WTC11 (cell line): ENCODE measurements at regions not wholly inside any gene's neighbourhood (a gene's known extent, or its start where the extent isn't known, plus 50 kb on each side); places are given as distances from the start of the nearest gene placed in this dataset.
A peak's percentile ranks its signal among the peaks of the same experiment; 100 is the strongest.

Source experiments
- ATAC-seq: fragments of 200-7000 bp; cut with Tn5 transposase; 2 replicates; pipeline ENCODE4 v1.10.0; 2021; ENCODE audit warnings: mild to moderate bottlenecking, moderate library complexity
- CTCF ChIA-PET: fragments of 300-600 bp; sonication (Branson Sonifier 250); formaldehyde crosslinking; loops from one replicate; lab custom pipeline; 2021; ENCODE audit warnings: antibody characterized with exemption; lab: Charles Lee
- POLR2A ChIA-PET: fragments of 350-600 bp; sonication (Branson Sonifier 250); formaldehyde crosslinking; loops from one replicate; lab custom pipeline; 2021; ENCODE audit warnings: antibody characterized with exemption; lab: Charles Lee
- DNase-seq: peaks from one replicate; pipeline ENCODE4 v3.0.0; 2021; ENCODE audit warnings: low spot score
- H3K27ac Mint-ChIP-seq: 2 replicates; pipeline ENCODE4 v1.8.0; 2021; ENCODE audit warnings: mixed read lengths
- H3K27me3 Mint-ChIP-seq: 2 replicates; pipeline ENCODE4 v1.8.0; 2021; ENCODE audit warnings: low read depth, mild to moderate bottlenecking, moderate library complexity, mixed read lengths
- H3K36me3 Mint-ChIP-seq: 2 replicates; pipeline ENCODE4 v1.8.0; 2021; ENCODE audit warnings: mixed read lengths
- H3K4me1 Mint-ChIP-seq: 2 replicates; pipeline ENCODE4 v1.8.0; 2022; ENCODE audit warnings: mixed read lengths
- H3K4me3 Mint-ChIP-seq: 2 replicates; pipeline ENCODE4 v1.8.0; 2021; ENCODE audit warnings: mild to moderate bottlenecking, moderate library complexity, mixed read lengths
- H3K9me3 Mint-ChIP-seq: 2 replicates; pipeline ENCODE4 v1.8.0; 2021; ENCODE audit warnings: mixed read lengths
- AR ChIP-seq: fragments of 250-450 bp; sonication (Bioruptor Pico); IDR thresholded peaks from 2 replicates; pipeline ENCODE4 v1.9.0; 2021; ENCODE audit warnings: mild to moderate bottlenecking
- ERG ChIP-seq: fragments of 250-450 bp; sonication (Bioruptor Pico); IDR thresholded peaks from 2 replicates; pipeline ENCODE4 v1.8.0; 2021; ENCODE audit warnings: mild to moderate bottlenecking
- FOXJ3 ChIP-seq: sonication (generic); formaldehyde crosslinking; IDR thresholded peaks from 2 replicates; pipeline ENCODE4 v1.9.0; 2021; ENCODE audit warnings: missing genetic modification reagents, mild to moderate bottlenecking, borderline replicate concordance
- GTF2I ChIP-seq: fragments of 250-450 bp; sonication (Bioruptor Pico); conservative IDR thresholded peaks from 2 replicates; pipeline ENCODE4 v1.4.0; 2021; ENCODE audit warnings: mild to moderate bottlenecking
- MLX ChIP-seq: sonication (generic); formaldehyde crosslinking; IDR thresholded peaks from 2 replicates; pipeline ENCODE4 v1.8.1; 2023; ENCODE audit warnings: mild to moderate bottlenecking, missing genetic modification reagents, moderate library complexity
- USF2 ChIP-seq: sonication (generic); formaldehyde crosslinking; IDR thresholded peaks from 2 replicates; pipeline ENCODE4 v1.8.1; 2023; ENCODE audit warnings: mild to moderate bottlenecking, missing genetic modification reagents, moderate library complexity
- ZNF281 ChIP-seq: sonication (generic); formaldehyde crosslinking; IDR thresholded peaks from 2 replicates; pipeline ENCODE4 v1.8.0; 2023; ENCODE audit warnings: mild to moderate bottlenecking, missing genetic modification reagents
- ZNF425 ChIP-seq: fragments of 250-450 bp; sonication (Bioruptor Pico); conservative IDR thresholded peaks from 2 replicates; pipeline ENCODE4 v1.9.0; 2021; ENCODE audit warnings: mild to moderate bottlenecking
- ZNF512 ChIP-seq: sonication (generic); formaldehyde crosslinking; IDR thresholded peaks from 2 replicates; pipeline ENCODE4 v1.8.1; 2022; ENCODE audit warnings: missing genetic modification reagents, borderline replicate concordance
- ZNF671 ChIP-seq: fragments of 250-450 bp; sonication (Bioruptor Pico); IDR thresholded peaks from 2 replicates; pipeline ENCODE4 v1.8.0; 2021; ENCODE audit warnings: mild to moderate bottlenecking

- Mint-ChIP-seq H3K36me3 (no peaks in the 10 kb centered on the region), H3K27me3 (peaks cover 3% of the 10 kb centered on the region; the same call in 1 of the 2 replicates), H3K27ac (no peak overlapping the region), H3K4me3 (no peak overlapping the region), H3K9me3 (peaks cover 12% of the 10 kb centered on the region; the same call in 1 of the 2 replicates), H3K4me1 (peaks cover 22% of the 10 kb centered on the region)
- TF ChIP-seq MLX (CRISPR knock-in tag), result no peak
- no peak for TF ChIP-seq GTF2I
- no peak for TF ChIP-seq AR (CRISPR knock-in tag)
- no peak for TF ChIP-seq ERG (CRISPR knock-in tag)
- TF ChIP-seq USF2 (CRISPR knock-in tag), result no peak
- DNase-seq (no peak), ATAC-seq (no peak)
- ChIA-PET CTCF (no interaction called here), POLR2A (no interaction called here)
These were observed 179.8 kb upstream of the DYRK2 start for GRCh38 chr12:67468549-67469245.

- Mint-ChIP-seq H3K36me3 (no peaks in the 10 kb centered on the region), H3K27ac (no peak overlapping the region), H3K4me1 (peaks cover 31% of the 10 kb centered on the region), H3K9me3 (peaks cover 12% of the 10 kb centered on the region; the same call in 1 of the 2 replicates), H3K4me3 (no peak overlapping the region), H3K27me3 (peaks cover 3% of the 10 kb centered on the region; the same call in 1 of the 2 replicates)
- POLR2A ChIA-PET, result no interaction called here
- TF ChIP-seq ZNF512 (CRISPR knock-in tag), result no peak
- TF ChIP-seq ZNF671 (CRISPR knock-in tag), result no peak
- TF ChIP-seq ZNF281, result 0 out of 2 replicates have a peak, but pooled peaks have one; percentile 48
- TF ChIP-seq ZNF425 (CRISPR knock-in tag), result no peak
- TF ChIP-seq FOXJ3 (CRISPR knock-in tag), result no peak
- DNase-seq (peak; percentile 32), ATAC-seq (peak; percentile 87)
- CTCF ChIA-PET, result no interaction called here
These were observed 178.9 kb upstream of the DYRK2 start for GRCh38 chr12:67469666-67470065.
